Uterus (tissue), 2 donors: ENCODE measurements at regions not wholly inside any gene's neighbourhood (a gene's known extent, or its start where the extent isn't known, plus 50 kb on each side); places are given as distances from the start of the nearest gene placed in this dataset.

Experiments used
- CTCF ChIP-seq, 4 experiments: fragments of 200-600 bp in 2 of 4; fragments of 450-650 bp in 2 of 4; sonication (generic) in 2 of 4; IDR thresholded peaks; one replicate each; pipeline ENCODE4 v1.5.1; 2016 to 2019; ENCODE audit warnings: antibody characterized with exemption in 4 of 4, mild to moderate bottlenecking in 2 of 4, moderate library complexity in 1 of 4
- POLR2A ChIP-seq, 2 donors: fragments of 450-650 bp; IDR thresholded peaks; one replicate each; pipeline ENCODE4 v1.6.1; 2016; ENCODE audit warnings: antibody characterized with exemption in 2 of 2, mild to moderate bottlenecking in 1 of 2, moderate library complexity in 1 of 2

- no peak for TF ChIP-seq CTCF (IDR thresholded peaks at IDR 0.05)
- no peak for TF ChIP-seq POLR2A (IDR thresholded peaks at IDR 0.05)
Observed at GRCh38 chr21:38661889-38662568, 143.7 kb upstream of the ETS2 start.
